Hippocampal formation (tissue), 2 donors: ENCODE measurements at regions not wholly inside any gene's neighbourhood (a gene's known extent, or its start where the extent isn't known, plus 50 kb on each side); places are given as distances from the start of the nearest gene placed in this dataset.
A peak's percentile ranks its signal among the peaks of the same experiment; 100 is the strongest.
"Not testable (repeated sequence)": the region's sequence is repeated elsewhere in the genome, so short reads cannot be mapped to it uniquely, and the experiment has no call there.

ENCODE experiments used
- DNase-seq, 2 donors: peaks; one replicate each; lab custom pipeline; 2025; lab: John Stamatoyannopoulos, UW

DNA sequence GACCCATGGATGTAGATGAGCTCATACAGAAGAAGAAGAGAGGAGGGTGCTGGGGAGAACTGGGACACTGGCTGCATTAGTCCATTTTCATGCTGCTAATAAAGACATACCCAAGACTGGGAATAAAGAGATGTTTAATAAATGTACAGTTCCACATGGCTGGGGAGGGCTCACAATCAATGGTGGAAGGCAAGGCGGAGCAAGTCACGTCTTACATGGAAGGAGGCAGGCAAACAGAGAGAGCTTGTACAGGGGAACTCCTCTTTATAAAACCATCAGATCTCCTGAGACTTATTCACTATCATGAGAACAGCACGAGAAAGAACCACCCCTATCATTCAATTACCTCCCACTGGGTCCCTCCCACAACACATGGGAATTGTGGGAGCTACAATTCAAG lies 625.5 kb downstream of the MATN1 start:
- DNase-seq = not testable (repeated sequence)

DNA sequence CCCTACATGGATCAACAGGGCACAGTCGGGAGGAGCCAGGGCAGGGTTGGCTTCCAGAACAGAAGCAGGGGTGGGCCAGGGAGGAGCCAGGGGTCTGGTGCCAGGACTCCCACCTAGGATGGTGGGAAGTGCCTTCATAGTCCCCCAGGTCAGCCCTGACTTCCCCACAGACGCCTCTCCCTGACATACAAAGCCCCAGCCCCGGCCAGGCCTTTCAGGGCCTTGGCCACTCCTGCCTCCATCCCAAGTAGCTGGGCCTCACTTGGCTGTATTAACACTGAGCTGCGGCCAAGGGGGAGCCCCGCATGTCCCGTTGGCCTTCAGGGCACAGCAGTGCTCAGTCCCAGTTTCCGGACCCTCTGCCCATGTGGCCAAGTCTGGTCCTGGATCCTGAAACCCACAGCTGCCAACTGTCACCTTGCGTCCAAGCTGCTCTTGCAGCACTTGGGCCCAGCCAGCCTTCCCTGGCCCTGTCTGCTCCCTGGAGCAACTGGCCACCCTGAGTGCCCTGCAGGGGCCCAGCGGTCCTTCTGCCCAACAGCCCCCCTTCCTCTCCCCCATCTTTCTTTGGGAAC lies 627.8 kb downstream of the MATN1 start:
- DNase-seq = no peak

DNA sequence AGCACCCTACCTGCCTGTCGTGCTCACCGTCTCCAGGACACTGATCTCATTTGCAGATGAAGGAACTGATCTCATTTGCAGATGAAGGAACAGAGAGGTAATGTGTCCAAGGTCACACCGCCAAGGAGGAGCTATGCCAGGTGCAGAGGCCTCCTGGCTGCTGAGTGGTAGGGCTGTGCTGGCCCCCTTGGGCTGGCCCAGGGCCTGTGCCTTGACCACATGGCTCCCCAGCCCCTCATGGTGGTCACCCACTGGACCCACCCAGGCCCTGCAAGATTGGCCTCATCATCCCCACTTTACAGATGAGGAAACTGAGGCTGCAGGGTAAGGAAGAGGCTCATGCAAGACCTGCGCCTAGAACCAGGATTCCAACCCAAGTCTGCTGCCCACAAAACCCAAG lies 628.3 kb downstream of the MATN1 start:
- no peak for DNase-seq

DNA sequence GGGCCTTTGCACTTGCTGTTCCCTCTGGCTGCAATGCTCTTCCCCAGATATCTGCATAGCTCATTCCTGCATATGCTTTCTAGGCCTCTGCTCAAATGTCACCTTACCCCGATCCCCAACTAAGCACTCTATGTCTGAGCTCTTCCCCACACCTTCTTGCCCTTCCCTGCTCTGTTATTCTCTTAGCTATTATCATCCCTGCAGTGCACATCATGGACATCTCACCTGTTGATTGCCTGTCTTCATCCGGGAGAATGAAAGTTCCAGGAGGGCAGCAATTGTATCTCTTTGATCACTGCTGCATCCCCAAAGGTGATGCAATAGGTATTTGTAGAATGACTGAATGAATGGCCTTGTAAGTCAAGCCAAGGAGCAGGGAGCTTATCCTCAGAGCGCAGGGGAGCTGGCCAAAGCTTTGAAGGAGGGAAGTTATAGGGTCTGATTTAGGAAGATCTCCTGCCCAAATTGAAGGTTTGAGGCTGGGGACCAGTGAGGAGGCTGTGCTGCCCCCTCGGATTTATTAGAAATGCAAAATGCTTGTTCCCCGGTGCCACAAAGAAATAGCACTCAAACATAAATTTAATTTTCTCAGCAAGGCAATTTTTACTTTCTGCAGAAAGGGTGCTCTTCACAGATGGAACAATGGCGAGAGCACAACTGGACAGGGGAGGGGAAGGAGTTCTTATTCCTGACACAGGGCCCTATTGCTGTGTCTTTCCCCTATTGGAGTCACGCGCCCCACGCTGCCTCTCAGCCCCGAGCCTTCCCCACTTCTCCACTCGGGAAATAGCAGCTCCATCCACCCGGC lies 631.1 kb downstream of the MATN1 start:
- no peak for DNase-seq

DNA sequence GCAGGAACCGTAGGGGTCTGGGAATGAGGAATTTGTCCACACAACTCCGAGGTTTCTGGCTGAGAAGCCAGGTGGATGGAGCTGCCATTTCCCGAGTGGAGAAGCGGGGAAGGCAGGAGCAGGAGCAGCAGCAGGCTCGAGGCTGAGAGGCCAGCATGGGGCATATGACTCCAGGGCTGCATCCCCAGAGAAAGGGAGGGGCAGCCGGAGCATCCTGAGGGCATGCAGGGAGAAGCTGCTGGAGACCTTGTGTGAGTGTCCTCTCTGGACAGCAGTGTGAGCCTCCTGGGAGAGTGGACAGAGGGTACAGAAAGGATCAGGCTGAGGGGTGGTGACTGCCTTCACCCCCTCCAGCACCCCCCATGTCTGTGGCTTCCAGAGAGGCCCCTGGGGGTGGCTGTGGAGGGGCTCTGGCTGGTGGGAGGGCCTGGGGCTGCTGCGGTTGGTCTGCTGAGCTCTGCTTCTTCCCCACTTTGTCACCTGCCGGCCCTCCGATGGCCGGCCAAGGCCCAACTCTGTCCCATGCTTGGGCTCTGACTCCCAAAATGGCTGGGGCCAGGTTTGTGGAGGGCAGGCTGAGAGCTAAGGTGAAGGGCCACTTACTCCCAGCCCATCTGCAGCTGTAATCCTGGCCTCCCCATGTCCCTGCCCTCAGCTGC lies 633.1 kb downstream of the MATN1 start:
- no peak for DNase-seq

DNA sequence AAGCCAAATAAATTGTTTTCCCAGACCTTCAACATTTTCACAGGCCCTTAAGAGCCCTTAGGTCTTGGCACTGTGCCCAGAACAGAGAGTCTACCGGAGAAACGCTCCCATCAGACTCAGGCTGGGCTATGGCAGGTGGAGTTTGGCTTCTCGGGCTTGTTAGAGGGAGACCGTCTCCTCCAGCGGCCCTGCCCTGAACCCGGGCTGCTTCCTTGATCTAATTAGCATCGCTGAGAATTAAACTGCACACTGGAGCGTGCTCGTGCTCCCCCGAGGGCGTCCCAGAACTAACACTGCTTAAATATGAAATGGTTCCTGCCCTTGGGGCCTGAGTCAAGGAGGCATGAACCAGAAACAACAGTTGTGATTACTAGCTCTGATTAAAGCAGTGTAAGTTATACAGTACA lies 634.4 kb downstream of the MATN1 start:
- no peak for DNase-seq

DNA sequence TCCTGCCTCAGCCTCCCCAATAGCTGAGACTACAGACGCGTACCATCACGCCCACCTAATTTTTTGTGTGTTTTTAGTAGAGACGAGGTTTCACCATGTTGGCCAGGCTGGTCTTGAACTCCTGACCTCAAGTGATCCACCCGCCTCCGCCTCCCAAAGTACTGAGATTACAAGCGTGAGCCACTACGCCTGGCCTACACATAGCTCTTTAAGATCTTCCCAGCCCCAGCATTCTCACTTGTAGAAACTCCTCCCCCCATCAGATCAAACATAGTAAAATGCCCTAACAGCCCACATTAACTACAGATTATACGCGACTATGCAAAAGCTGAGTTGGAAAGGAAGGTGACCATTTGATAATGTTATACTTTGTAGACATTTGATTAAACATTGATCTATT lies 634.8 kb downstream of the MATN1 start:
- DNase-seq = no peak

DNA sequence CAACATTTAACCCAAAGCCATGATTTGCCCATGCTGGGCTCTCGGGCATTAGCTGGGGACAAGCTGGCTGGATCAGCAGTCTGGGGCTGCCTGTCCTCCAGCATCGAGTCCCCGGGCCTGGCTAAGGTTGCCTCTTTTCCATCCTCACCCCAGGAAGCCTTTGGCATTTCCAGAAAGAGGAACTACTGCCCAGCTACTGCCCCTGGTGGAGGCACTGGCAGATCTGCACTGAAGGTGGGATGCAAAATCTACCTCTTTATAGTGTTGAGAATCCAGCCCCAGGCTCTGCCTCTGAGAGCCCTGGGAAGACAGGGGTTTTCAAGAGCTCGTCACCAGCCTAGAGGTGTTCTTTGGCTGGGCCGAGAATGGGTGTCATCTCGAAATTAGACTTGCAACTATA lies 635.9 kb downstream of the MATN1 start:
- no peak for DNase-seq

DNA sequence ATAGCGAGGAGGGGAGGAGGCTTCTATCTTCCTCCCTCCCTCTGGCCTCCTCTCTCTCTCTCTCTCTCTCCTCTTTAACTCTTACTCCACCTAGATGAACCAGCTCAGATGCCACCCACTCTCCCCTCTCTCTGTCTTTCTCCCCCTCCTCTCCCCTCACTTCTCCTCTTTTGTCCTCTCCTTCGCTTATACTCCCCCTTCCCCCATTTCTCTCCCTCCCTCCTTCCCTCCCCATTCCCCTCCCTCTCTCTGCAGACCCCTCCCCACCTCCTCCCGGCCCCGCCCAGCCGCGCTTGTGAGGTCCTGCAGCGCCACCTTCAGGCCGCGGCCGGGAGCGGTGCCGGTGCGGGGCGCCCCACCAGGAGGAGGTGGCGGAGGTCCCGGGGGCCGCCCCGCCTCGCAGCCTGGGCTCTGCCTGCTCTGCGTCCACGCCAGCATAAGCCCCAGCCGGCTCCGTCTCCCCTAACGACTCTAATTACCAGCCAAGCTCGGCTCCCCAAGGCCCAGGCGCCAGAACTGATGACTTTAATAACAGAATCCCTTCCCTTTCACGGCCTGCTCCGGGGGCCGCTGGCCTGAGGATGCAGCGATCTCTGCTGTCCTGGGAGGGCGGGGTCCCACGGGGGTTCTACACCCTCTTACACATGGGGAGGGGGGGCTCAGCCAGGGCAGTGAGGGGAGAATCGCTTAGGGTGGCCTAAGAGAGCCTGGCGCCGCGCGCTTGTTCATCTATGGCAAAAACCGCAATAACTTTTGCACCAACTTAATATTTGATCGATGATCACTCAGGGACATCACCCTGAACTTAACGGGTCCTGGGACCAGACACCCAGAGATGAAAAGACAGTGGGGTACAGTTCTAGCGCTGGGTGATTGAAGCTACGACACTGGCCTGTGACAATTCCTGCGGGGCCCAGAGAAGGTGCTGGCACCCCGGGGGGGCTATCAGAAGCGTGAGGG lies 637.3 kb downstream of the MATN1 start:
- DNase-seq = peak in 1 of 2 donors; percentile 15

DNA sequence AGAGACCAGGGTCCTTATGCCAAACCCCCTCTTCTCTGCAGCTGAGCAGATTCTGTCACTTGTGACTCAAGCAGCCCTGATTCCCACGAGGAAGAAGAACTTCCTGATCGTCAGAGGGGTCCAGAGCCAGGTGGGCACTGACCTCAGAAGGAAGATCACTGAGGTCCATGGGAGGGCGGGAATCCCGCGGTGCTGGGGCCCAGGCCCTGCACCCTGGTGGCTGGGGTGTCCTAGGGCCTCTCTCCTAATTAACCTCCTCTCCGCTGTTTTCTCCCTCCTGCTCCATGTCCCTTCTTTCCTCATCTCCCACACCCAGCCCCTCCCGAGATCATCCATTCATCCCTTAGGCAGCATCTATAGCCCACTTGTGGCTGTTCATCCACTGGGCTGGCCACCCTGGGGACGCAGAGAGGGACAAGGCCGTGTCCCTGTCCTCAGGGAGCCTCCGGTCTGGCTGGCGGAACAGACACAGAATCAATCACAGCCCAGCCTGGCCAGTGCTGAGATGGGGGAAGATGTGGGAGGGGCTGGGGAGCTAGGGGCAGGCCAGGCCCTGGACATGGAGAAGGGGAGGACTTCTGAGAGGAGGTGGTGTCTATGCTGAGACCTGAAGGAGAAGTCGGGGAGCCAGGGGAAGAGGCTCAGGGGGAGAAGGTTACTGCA lies 638.3 kb downstream of the MATN1 start:
- DNase-seq = no peak

DNA sequence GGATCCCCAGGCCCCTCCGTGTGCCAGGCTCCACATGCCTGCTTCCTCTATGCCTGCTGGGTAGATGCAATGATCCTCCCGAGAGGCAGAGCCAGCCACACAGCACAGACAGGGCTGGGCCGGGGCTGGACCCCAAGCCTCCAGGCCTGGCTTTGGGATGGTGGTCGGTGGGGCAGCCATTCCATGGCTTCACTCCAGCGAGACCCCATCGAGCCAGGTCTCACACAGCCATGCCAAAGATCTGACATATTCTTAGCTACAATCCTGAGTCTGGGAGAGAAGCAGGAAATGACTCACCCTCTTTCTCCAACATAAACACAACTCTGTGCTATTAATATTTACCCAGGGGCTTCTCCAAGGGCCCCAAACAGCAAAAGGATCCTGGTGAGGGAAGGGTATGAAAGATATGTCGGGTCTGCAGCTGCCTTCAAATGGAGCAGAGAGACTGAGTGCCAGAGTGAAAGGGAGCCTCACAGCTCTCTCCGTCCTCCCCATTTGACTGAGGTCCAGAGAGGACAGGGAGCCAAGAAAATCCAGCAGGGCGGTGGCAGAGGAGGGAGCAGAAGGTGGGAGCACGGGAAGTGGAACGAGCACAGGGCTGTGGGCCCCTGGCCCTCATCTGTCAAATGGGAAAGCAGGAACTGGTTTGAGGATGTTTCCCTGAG lies 639.5 kb downstream of the MATN1 start:
- no peak for DNase-seq

DNA sequence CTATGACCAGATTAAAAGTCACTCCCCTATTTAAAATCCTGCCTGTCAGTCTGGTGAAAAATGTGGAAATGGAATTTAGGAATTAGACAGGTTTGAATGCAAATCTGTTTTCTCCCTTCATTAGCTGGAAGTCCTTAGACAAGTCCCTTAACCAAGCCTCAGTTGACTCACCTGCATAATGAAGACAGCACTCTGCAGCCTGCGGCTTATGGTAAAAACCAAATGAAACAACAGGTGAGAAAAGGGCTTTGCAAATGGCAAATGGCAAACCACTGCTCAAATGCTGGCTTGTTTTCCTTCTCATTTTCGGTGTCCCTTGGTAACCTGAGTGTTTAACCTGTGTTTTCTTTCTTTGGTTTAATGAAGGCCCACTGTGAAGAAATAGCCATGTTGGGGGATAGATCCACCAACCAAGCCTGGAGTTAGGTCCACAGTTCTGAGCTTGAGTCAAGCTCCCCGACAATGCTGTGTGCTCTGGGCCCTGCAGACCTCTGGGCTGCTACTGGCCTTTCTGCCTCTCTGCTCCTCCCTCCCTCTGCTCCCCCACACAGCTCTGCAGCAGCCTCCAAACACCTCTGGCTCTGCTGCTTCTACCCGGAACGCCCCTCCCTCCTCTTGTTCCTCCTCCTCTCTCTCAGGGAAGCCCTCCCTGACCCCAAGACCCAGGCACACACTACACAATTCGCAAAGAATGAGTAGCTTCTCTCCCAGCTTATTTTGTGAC lies 641.8 kb downstream of the MATN1 start:
- no peak for DNase-seq

DNA sequence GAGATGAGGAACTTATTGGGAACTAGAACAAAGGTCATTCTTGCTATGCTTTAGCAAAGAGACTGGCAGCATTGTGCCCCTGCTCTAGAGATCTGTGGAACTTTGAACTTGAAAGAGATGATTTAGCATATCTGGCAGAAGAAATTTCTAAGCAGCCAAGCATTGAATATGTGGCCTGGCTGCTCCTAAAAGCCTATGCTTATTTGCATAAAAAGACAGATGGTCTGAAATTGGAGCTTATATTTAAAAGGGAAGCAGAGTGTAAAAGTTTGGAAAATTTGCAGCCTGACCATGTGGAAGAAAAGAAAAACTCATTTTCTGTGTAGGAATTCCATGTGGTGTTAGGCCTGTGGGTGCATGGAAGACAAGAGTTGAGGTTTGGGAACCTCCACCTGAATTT lies 647.5 kb downstream of the MATN1 start:
- DNase-seq = not testable (repeated sequence)

DNA sequence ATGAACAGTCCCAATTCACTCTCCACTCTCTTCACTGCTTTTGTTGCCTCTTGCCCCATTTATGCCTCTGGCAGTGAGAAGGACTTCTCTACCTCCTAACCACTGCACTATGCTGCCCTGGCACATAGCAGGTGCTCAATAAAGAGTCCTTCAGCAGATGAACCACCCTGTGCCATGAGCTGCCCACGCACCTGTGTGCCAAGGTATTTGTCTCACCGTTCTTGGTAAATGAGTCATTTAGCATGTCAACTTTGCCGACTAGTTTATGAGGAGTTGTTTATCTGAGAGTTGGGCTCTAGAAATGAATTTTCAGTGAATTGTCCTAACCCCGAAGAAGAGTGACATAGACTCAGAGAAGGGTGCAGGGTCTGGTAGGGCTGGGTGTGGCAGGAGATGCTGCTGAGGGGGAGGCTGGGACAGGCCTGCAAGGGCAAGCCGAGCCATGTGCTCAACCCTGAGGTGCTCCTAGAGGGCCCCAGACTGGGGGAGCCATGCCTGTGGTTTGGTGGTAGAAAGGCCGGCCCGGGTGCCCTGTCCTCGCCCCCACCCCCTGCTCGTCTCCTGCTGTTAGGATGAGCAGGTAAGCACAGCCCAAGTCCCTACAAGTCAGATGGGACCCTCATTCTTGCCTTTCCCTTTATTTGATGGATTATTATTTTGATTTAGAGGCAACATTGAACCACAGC lies 654.5 kb downstream of the MATN1 start:
- no peak for DNase-seq

DNA sequence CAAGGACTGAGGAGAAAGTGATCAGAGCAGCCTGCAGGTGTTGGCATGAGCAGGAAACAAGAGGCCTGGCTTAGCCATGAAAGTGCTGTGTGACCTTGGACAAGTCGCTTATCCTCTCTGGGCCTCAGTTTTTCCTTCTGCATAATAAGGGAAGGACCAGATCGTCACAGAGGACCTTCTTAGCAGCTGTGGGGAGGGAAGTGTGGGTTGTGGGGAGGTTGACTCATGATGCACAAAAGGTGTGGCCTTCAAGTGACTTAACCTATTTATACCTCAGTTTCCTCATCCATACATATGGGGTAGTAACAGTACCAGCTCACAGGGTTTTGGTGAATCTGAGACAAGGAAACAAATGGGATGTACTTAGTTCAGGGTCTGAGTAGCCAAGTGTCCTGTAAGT lies 658.8 kb downstream of the MATN1 start:
- DNase-seq = no peak

DNA sequence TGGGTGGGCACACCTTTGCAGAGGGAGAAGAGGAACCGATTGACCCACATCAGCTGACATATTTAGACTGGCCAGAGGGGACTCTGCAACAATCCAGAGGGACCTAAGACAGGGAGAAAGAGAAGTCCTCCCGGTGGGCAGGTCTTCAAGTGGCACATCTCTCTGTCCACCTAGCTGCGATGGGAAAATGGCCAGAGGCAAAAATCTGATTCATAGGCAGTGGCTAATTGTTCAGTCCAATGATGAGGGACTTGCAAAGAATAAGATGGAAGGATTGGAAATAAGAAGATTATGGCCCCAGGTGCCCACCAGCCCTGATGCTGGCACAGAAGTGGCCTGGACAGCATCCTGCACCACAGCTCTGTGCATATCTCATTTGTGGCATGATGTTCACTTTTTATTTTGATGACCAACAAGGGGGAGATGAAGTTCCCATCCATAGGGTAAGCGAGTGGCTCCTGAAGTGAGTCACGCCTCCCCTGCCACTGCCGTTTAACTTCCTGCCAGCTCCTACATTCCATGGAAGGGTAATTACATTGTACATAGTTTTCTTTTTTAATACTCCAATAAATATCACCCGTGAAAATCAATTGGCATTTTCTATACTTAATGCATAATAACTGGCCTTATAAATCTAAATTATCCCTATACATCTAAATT lies 659.6 kb downstream of the MATN1 start:
- DNase-seq = no peak

DNA sequence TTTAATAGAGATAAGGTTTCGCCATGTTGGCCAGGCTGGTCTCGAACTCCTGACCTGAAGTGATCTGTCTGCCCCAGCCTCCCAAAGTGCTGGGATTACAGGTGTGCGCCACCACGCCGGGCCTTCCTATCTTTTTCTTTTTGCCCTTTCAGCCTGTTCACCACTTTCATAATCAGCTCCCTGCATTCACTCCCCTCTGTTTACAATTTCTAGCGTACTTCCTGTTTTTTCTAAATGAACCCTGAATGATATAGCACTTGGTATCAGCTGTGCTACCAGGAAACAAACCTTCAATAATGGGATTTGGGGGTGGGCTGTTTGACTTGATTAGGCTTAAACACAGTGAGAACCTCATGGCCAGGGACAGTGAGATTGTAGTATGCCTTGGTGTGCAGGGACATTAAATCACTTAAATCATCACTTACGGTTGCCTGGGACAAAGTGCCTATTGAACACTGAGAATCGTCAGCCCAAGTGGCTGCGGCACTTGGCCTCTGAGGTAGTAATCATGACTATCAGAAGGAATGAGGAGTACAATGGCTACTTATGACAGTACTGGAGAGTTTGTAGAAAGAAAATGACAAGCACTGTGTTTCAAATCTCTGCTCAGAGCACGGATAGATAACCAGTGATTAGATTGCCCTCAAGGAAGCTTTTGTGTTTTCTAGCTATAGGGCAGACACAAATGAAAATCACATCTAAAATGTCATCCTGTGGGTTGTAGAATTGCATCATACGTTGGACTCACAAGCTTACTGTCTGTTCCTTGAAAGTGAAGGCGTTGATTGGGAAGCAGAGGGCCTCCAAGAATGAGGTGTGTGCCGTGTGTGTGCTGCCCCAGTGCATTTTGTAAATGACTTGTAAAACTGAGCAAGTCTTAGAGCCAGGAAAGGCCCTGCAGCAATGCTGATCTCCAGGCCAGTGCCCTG lies 661.8 kb downstream of the MATN1 start:
- DNase-seq = no peak

DNA sequence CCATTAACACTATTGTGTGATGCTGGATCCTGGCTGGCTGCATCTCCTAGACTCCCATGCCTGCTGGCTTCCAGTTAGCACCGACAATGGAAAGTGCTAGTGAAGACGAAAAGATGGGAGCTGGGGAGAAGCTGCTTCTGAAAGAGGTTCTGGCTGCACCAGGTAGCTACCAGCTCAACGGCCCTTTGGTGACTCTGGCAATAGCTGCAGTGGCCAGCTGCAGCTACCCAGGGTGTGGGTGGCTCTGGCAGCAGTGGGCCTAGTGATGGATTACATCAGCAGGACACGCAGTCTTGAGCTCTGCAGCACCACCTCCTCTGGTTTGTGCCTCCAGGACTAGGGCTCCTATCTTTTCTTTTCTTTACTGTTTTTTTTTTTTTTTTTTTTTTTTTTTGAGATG lies 662.6 kb downstream of the MATN1 start:
- DNase-seq = no peak
